Neural progenitor cell (in vitro differentiated cells): ENCODE measurements at regions not wholly inside any gene's neighbourhood (a gene's known extent, or its start where the extent isn't known, plus 50 kb on each side); places are given as distances from the start of the nearest gene placed in this dataset.

Experiments used
- DNase-seq: peaks from one replicate; pipeline ENCODE4 v3.0.0-alpha.2; 2016; ENCODE audit warnings: low spot score
- H2AFZ ChIP-seq: fragments of 200-600 bp; sonication (generic); replicated peaks from 2 replicates; pipeline ENCODE4 v1.6.1; 2016; ENCODE audit warnings: antibody characterized with exemption
- H3F3A ChIP-seq: fragments of 200-600 bp; sonication (generic); 2 replicates; pipeline ENCODE4 v1.6.1; 2016; ENCODE audit warnings: antibody characterized with exemption, low read depth
- H3K27ac ChIP-seq: fragments of 200-600 bp; sonication (generic); 2 replicates; pipeline ENCODE4 v1.5.1; 2016; ENCODE audit warnings: mild to moderate bottlenecking
- H3K27me3 ChIP-seq: fragments of 200-600 bp; sonication (generic); 2 replicates; pipeline ENCODE4 v1.6.1; 2016; ENCODE audit warnings: mild to moderate bottlenecking, moderate library complexity
- H3K36me3 ChIP-seq: fragments of 200-600 bp; sonication (generic); 2 replicates; pipeline ENCODE4 v1.5.1; 2016
- H3K4me1 ChIP-seq: fragments of 200-600 bp; sonication (generic); 2 replicates; pipeline ENCODE4 v1.6.1; 2016; ENCODE audit warnings: mixed run types
- H3K4me2 ChIP-seq: fragments of 200-600 bp; sonication (generic); 2 replicates; pipeline ENCODE4 v1.6.1; 2016
- H3K4me3 ChIP-seq: fragments of 200-600 bp; sonication (generic); 2 replicates; pipeline ENCODE4 v1.5.1; 2016
- H3K79me2 ChIP-seq: fragments of 200-600 bp; sonication (generic); 2 replicates; pipeline ENCODE4 v1.6.1; 2016; ENCODE audit warnings: low read depth
- H3K9ac ChIP-seq: fragments of 200-600 bp; sonication (generic); 2 replicates; pipeline ENCODE4 v1.6.1; 2016
- H3K9me3 ChIP-seq: fragments of 200-600 bp; sonication (generic); 2 replicates; pipeline ENCODE4 v1.5.1; 2016; ENCODE audit warnings: low read depth
- H4K20me1 ChIP-seq: fragments of 200-600 bp; sonication (generic); 2 replicates; pipeline ENCODE4 v1.6.1; 2016; ENCODE audit warnings: low read depth
- H3K27ac Mint-ChIP-seq: 3 replicates; pipeline ENCODE4 v1.8.0; 2021; ENCODE audit warnings: mixed read lengths
- H3K27me3 Mint-ChIP-seq: 2 replicates; pipeline ENCODE4 v1.8.0; 2022; ENCODE audit warnings: low read depth, mild to moderate bottlenecking, inconsistent platforms, moderate library complexity, mixed read lengths; ENCODE audit not compliant: insufficient read depth
- H3K36me3 Mint-ChIP-seq: 3 replicates; pipeline ENCODE4 v1.8.0; 2021; ENCODE audit warnings: mixed read lengths
- H3K4me1 Mint-ChIP-seq: 3 replicates; pipeline ENCODE4 v1.8.0; 2021; ENCODE audit warnings: mixed read lengths
- H3K4me3 Mint-ChIP-seq: 3 replicates; pipeline ENCODE4 v1.8.0; 2021; ENCODE audit warnings: mild to moderate bottlenecking, moderate library complexity, mixed read lengths
- H3K9me3 Mint-ChIP-seq: 3 replicates; pipeline ENCODE4 v1.8.0; 2020; ENCODE audit warnings: mixed read lengths
- CTCF ChIP-seq: fragments of 200-600 bp; sonication (generic); IDR thresholded peaks from 2 replicates; pipeline ENCODE4 v1.5.1; 2017; ENCODE audit warnings: antibody characterized with exemption, mild to moderate bottlenecking
- EZH2 ChIP-seq: fragments of 200-600 bp; sonication (generic); IDR thresholded peaks from 2 replicates; pipeline ENCODE4 v1.6.1; 2017; ENCODE audit warnings: antibody characterized with exemption, mild to moderate bottlenecking, moderate library complexity
- EZH2phosphoT487 ChIP-seq: fragments of 200-600 bp; sonication (generic); IDR thresholded peaks from 2 replicates; pipeline ENCODE4 v1.6.1; 2017; ENCODE audit warnings: antibody characterized with exemption

- H3K9me3 ChIP-seq = no peaks in the 10 kb centered on the region
- H2AFZ ChIP-seq = no peak overlapping the region
- H3F3A ChIP-seq = no peaks in the 10 kb centered on the region
- no peak overlapping the region for H3K4me2 ChIP-seq
- H3K79me2 ChIP-seq = no peaks in the 10 kb centered on the region
- DNase-seq = no peak
- H3K36me3 ChIP-seq = no peaks in the 10 kb centered on the region
- no peaks in the 10 kb centered on the region for H3K36me3 Mint-ChIP-seq
- H3K4me1 ChIP-seq = no peaks in the 10 kb centered on the region
- H3K4me3 ChIP-seq = no peak overlapping the region
- no peaks in the 10 kb centered on the region for H3K9me3 Mint-ChIP-seq
- H3K27me3 ChIP-seq = no peaks in the 10 kb centered on the region
- H3K4me3 Mint-ChIP-seq = no peak overlapping the region
- TF ChIP-seq EZH2 (no peak), EZH2phosphoT487 (no peak), CTCF (no peak)
- H3K27ac ChIP-seq = no peak overlapping the region
- no peaks in the 10 kb centered on the region for H4K20me1 ChIP-seq
- no peak overlapping the region for H3K27ac Mint-ChIP-seq
- no peaks in the 10 kb centered on the region for H3K4me1 Mint-ChIP-seq
- no peak overlapping the region for H3K9ac ChIP-seq
- no peaks in the 10 kb centered on the region for H3K27me3 Mint-ChIP-seq
These were observed 357.8 kb upstream of the RGMB start for GRCh38 chr5:98415663-98416062.

GRCh38 chr5:98416541-98416940 is 356.9 kb upstream of the RGMB start:
- H3K27ac Mint-ChIP-seq = no peak overlapping the region
- no peak for TF ChIP-seq CTCF
- TF ChIP-seq EZH2phosphoT487 = no peak
- TF ChIP-seq EZH2 = no peak

GRCh38 chr5:98419825-98420224 is 353.6 kb upstream of the RGMB start:
- H3K4me2 ChIP-seq = no peak overlapping the region
- no peaks in the 10 kb centered on the region for H3K36me3 ChIP-seq
- H3K4me3 Mint-ChIP-seq = no peak overlapping the region
- H3F3A ChIP-seq = no peaks in the 10 kb centered on the region
- no peak overlapping the region for H3K27ac ChIP-seq
- no peaks in the 10 kb centered on the region for H3K4me1 ChIP-seq
- H3K9ac ChIP-seq = no peak overlapping the region
- no peaks in the 10 kb centered on the region for H3K27me3 ChIP-seq
- no peaks in the 10 kb centered on the region for H3K36me3 Mint-ChIP-seq
- no peak overlapping the region for H3K4me3 ChIP-seq
- no peaks in the 10 kb centered on the region for H3K79me2 ChIP-seq
- DNase-seq = no peak
- H3K4me1 Mint-ChIP-seq = no peaks in the 10 kb centered on the region
- no peaks in the 10 kb centered on the region for H4K20me1 ChIP-seq
- no peak overlapping the region for H2AFZ ChIP-seq
- no peaks in the 10 kb centered on the region for H3K27me3 Mint-ChIP-seq
- TF ChIP-seq EZH2phosphoT487 (no peak), CTCF (no peak), EZH2 (no peak)
- H3K9me3 Mint-ChIP-seq = no peaks in the 10 kb centered on the region
- H3K27ac Mint-ChIP-seq = no peak overlapping the region
- H3K9me3 ChIP-seq = no peaks in the 10 kb centered on the region

More at GRCh38 chr5:98416541-98416940, 356.9 kb upstream of the RGMB start:
- no peaks in the 10 kb centered on the region for H3K36me3 Mint-ChIP-seq
- no peaks in the 10 kb centered on the region for H3K4me1 Mint-ChIP-seq
- Histone ChIP-seq H3K36me3 (no peaks in the 10 kb centered on the region), H3K9ac (no peak overlapping the region), H3F3A (no peaks in the 10 kb centered on the region), H4K20me1 (no peaks in the 10 kb centered on the region), H3K4me2 (no peak overlapping the region), H3K4me1 (no peaks in the 10 kb centered on the region), H3K79me2 (no peaks in the 10 kb centered on the region), H3K4me3 (no peak overlapping the region), H3K9me3 (no peaks in the 10 kb centered on the region), H3K27me3 (no peaks in the 10 kb centered on the region), H2AFZ (no peak overlapping the region), H3K27ac (no peak overlapping the region)
- H3K9me3 Mint-ChIP-seq = no peaks in the 10 kb centered on the region
- H3K27me3 Mint-ChIP-seq = no peaks in the 10 kb centered on the region
- no peak for DNase-seq
- no peak overlapping the region for H3K4me3 Mint-ChIP-seq
